GM21390 (cell line): ENCODE measurements at regions not wholly inside any gene's neighbourhood (a gene's known extent, or its start where the extent isn't known, plus 50 kb on each side); places are given as distances from the start of the nearest gene placed in this dataset.
"Not testable (repeated sequence)": the region's sequence is repeated elsewhere in the genome, so short reads cannot be mapped to it uniquely, and the experiment has no call there.

Source experiments
- ATAC-seq: cut with Tn5 transposase; IDR thresholded peaks from one replicate; pipeline ENCODE4 v1.9.1; 2021; ENCODE audit not compliant: unreplicated experiment

DNA sequence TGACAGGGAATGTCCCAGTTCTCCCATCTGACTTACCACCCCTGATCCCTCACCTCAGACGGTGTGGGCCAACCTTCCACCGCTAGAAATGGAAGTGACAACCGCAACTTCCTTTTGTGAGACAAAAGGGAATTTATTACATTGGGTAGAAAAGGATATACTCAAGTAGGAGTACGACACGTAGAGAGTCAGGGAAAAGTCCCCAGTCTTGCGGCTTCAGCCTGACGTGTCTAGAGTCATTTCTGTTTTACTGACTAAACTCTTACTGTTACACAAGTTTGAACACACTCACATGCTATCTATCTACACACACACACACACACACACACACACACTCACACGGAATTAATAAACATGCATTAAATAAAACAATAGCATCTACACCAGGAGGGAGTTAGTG lies 178.9 kb downstream of the COPRS start:
- no peak for ATAC-seq

DNA sequence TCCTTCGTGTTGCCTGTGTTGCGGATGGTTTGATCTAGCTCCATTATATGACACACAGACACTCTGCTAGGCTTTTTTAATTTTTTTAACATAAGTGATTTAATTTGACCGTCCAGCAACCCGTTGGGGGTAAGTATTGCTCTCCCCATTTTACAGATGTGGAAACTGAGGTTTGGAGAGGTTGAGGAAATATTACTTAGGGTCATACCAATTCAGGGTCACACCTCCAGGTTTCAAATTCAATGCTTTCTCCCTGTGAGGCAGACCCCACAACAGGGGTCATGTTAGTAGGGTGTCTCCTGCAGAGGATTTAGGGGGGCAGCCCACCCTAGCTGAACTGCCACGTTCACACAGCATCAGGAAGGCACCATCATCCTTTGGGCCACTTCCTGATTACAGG lies 179.4 kb downstream of the COPRS start:
- no peak for ATAC-seq

DNA sequence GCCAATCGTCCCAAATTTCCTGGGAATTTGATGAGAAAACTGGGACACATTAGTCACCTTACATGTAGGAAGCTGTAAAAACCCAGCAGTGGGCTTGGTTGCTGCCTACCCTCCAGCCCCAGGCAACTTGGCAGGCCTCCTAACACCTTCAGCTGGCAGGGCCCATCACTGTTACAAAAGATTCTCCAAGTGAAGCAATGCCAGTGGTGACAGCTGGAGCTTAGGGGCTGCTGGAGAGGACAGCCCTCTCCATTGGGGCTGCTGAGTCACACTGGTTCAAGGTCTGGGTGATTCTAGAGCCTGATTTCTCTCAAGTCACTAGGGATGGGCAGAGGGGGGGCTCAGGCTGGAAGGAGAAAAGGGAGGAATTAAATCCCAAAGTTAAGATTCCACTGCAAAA lies 180.6 kb downstream of the COPRS start:
- no peak for ATAC-seq

DNA sequence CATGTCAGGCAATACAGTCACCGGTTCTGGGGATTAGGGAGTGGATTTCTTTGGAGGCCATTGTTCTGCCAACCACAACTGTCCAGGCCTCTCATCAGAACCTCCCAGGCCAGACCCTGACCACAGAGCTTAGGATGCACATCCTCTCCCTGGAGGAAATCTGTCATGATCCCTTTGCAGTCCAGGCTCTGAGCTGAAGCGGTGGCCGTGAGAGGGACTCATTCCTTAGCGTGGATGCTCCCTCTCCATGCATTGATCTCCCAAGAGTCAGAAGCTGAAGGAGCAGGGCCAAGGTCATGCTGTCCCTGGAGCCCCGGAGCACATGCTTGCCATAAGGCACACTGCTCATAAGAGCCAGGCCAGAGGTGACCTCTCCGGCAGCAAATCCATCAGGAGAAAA lies 181.4 kb downstream of the COPRS start:
- no peak for ATAC-seq

DNA sequence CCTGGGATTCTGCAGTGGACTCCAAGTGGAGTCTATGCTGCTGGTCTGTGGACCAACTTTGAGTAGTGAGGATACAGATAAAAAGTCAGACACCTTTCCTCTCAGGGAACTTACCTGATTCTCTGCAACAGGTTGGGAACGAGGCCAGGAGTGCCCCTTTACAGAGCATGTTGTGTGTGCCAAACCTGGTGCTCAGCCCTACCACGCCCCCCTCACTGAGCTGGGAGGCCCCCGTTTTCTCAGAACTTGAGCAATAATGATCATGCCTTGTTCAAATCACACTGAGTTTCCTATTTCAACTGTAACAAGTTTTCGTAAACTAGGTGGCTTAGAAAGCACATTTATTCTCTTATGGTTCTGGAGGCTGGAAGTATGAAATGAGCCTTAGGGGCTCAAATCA lies 182.0 kb downstream of the COPRS start:
- ATAC-seq: no peak

DNA sequence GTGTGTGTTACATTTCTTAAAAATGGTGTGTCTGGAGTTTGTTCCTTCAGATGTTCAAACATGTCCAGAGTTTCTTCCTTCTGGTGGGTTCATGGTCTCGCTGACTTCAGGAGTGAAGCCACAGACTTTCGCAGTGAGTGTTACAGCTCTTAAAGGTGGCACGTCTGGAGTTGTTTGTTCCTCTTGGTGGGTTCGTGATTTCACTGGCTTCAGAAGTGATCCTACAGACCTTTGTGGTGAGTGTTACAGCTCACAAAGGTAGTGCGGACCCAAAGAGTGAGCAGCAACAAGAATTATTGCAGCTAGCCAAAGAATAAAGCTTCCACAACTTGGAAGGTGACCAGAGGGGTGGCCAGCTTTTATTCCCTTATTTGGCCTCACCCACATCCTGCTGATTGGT lies 183.7 kb downstream of the COPRS start:
- ATAC-seq: not testable (repeated sequence)

DNA sequence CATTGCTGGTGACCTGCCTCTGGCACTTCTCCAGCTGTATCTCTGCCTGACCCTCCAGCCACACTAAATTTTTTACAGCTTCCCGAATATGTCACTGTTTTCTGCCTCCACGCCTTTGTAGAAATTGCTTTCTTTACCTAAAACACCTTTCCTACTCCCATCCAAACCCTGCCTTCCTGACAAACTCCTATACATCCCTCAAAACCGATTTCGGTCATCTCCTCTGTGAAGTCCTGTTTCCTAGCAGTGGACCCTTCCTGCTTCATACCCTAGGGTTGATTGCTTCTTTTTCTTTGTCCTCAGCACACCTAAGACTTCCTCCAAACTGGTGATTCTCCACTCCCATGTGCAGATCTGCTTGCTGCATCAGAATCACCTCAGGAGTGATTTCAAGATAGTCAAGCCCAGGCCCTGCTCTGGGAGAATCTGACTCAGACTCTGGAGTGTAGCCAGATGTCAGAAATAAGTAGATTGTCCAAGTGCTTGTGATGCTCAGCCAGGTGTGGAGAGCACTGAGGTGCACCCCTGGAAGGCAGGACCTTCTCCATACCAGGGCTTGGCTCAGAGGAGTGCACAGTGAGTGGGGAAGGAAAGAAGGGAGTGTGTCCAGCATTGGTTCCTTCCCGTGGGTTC lies 184.2 kb downstream of the COPRS start:
- no peak for ATAC-seq

DNA sequence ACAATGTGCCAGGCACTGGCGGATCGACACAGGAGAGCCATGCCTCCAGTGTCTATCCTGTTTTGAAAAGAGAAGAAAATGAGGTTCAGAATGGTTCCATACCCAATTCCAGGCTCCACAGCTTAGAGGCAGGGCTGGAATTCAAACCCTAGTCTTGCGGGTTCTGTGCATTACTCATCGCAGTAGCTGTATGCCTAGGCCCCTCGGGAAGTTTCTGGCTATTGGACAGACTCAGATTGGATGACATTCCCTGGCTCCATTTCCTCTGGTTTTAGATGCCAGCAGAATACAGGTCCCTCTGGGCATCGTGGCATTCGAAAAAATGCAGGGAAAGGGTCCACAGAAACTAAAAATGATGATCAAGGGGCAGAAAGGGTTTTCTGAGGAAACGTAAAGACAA lies 184.7 kb downstream of the COPRS start:
- no peak for ATAC-seq

DNA sequence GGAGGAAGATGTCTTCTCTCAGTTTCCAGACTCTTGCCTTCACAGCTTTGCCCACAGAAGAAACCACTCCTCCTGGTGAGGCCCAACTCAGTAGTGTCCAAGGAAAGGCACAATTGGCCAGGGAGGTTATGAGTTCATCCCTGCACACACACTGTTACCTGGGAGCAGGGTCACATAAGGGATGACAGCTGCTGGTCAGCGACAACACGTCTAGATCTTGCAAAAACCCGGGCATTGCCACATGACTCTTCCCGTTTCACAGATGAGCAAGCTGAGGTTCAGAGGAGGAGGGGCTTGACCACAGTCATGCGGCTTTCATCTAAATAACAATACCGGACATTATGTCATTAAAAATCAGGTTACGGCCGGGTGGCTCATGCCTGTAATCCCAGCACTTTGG lies 186.0 kb downstream of the COPRS start:
- no peak for ATAC-seq

DNA sequence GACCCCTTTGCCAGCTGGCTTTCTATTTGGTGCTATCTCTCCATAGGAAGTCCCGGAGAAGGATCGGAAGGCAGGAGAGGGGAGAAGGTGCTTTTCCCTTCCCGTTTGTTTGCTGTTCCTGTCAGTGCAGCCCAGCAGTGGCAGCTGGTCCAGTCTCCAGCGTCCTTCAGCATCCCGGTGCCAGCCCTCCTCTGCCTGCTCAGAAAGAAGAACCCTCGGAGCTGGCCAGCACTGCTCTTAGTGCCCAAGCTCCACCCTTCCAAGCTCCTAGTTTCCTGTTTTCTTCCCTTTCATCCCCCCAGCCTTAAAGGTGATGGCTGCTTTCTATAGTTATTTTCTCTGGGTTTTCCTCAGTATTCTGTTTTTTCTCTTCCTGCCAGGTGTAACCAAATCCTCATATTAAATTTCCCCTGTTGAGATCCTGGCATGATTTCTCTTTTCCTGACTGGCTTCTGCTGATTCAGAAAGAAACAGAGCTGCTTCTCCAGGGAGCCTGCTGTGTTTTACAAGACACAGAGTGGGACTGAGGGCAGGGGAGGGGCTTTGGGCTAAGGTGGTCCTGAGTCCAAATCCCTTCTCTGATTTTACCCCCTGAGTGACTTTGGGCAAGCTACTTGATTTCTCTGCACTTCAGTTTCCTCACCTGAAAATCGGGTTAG lies 186.8 kb downstream of the COPRS start:
- no peak for ATAC-seq

DNA sequence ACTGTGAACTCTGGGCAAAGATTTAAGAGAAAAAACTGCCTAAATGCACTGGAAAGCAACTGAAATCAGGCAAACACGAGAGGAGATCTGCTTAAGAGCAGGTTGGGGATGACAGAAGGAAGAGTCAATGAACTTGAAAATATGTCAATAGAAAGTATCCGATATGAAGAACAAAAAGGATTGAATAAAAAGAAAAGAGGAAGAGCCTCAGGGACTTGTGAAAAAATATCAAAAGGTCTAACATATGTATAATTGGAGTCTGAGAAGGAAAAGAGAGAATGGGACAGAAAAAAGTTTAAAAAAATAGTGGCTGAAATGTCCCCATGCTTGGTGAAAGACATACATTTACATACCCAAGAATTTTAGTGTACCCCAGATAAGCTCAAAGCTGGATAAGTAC lies 195.5 kb downstream of the COPRS start:
- ATAC-seq: no peak

DNA sequence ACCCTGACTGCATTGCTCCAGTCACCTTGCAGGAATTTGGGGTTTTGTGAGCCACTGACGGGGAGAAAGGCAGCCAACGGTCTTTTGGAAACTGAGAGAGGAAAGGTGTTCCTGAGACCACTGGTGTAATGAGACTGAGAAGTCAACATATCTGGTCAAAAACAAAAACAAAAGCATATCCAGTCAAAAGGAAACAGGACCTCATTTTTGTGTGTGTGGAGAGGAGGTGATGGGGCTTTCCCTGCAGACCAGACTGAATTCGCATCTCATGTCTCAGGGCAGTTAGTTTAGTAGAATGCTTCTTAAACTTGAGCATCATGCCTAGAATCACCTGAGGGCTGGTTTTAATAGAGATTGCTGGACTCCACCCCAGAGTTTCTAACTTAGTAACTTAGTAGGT lies 198.4 kb downstream of the COPRS start:
- no peak for ATAC-seq

DNA sequence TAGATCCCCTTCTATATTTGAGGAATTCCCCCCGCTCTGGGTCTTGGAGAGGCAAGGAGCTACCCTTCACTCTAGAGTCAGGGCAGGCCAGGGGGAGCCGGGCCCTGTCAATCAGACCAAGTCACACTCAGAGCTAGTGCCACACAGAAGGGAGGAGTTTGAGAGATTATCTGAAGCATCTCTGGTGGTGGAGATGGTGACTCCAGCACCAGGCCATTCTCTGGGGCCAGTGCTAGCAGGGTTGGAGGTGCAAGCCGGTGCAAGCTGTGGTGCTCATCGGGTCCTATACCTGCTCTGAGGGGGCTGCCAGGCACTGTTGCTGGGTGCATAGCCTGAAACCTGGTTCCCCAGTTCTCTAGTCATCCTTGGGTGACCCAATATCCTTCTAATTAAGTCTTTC lies 201.2 kb downstream of the COPRS start:
- ATAC-seq: no peak

DNA sequence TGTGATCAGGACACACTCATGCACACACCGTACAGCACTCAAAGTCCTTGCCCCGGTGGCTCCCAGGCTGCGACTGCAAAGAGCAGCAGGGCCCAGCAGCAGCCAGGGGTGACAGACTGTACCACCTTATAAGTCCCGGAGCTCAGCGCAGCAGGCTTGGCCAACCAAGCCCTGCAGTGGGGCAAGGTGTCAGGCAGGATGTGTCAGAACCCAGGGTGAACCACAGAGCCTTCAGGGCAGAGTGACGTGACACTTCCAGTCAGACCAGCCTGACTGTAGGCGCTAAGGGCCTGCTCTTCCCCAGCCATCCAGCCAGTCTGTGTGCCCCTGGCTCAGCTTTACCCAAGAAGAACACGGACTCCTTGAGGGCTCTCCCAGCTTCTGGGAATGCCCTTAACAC lies 204.1 kb downstream of the COPRS start:
- ATAC-seq: no peak

DNA sequence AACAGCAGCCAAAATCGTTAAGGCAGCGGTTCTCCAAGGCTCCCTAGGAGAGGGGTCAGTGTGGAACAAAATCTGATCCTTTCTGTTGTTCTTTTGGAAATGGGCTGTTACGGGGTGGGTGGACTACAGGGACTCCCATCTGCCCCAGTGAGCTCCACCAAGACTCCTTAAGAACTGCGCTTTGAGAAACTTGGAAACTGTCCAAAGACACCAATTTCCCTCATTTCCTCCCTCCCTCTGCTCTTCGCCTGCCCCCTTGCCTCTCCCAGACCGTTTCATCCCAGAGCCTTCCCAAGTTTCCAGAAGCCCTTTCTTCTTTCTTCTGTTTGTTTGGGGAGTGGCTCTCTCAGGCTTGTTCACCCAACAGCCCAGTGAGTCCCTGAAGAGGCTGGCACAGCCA lies 205.4 kb downstream of the COPRS start:
- no peak for ATAC-seq

DNA sequence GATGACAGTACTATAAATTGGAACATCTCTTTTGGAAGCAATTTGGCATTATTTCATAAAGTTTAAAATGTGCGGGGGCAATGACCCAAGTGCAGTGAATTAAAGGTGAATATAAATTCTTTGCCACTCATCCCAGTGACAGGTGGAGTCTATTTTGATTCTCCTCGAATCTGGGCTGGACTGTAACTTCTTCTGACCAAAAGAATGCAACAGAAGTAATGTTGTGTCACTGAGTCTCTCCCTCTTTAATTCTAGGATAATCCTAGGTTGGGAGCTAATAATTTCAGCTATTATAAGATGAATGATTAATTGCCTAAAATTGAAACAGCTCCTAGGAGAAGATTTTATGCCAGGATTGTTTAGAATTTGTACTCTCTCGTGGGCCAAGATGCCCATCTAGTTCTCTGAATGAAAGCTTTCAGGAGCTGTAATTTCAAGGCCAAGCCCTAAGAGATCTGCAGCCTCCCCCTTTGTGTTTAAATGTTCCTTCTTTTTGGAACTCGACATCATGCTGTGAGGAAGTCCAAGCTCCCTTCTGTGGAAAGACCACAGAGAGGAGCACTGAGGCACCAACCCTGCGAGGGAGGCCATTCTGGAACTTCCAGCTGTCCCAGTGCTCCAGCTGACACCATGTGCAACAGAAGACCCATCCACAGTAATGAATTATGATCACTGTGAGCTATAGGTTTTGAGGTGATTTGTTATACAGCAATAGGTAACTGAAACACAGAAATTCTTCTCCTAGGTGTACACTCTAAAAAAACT lies 208.1 kb downstream of the COPRS start:
- ATAC-seq: no peak

DNA sequence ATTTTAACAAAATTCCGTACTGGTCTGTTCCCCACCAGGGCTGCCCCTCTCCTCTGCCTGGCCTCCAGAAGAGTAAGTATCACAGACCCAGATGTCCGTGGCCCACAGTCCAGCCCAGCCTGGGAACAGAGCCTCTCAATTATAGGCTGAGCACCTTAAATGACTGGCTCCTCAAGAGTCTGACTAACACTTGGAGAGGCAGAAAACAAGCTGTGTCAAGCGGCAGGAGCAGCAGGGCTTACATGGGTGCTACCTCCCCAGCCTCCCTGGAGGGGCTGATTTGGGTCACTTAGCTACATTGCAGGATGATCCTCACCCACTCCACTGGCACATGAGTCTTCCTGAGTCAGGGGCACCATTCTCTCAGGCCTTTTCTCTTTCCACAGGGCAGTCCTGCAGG lies 209.7 kb downstream of the COPRS start:
- ATAC-seq: no peak

DNA sequence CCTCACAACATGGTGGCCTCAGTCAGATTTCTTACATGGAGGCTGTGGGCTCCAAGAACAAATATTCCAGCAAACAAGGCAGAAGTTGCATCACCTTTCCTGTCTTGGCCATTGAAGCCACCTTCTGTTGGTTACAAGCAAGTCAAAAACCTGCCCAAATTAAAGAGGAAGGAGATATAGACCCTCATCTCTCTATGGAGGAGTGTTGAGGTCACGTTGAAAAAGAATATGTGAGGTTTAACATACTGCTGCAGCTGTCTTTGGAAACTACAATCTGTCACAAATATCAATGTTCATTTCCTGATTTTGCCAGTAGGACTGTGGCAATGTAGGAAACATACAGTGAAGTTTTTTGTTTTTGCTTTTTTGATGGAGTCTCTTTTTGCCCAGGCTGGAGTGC lies 211.4 kb downstream of the COPRS start:
- no peak for ATAC-seq

DNA sequence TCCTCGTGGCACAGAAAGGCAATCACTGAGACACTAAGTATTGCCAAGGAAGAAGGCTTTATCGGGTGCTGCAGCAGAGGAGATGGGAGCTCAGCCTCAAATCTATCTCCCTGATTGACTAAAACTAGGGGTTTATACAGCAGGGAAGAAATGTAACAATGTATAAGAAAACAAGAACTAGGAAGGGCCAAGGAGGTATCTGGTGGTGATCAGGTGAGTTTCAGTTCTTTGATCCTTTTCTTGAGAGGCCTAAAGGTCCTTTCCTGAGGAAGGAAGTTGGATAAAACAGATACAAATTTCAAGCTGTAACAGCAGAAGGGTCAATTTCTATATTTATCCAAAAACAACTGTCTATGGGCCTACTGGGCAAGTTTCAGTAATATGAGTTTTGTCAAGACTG lies 212.4 kb downstream of the COPRS start:
- ATAC-seq: no peak

DNA sequence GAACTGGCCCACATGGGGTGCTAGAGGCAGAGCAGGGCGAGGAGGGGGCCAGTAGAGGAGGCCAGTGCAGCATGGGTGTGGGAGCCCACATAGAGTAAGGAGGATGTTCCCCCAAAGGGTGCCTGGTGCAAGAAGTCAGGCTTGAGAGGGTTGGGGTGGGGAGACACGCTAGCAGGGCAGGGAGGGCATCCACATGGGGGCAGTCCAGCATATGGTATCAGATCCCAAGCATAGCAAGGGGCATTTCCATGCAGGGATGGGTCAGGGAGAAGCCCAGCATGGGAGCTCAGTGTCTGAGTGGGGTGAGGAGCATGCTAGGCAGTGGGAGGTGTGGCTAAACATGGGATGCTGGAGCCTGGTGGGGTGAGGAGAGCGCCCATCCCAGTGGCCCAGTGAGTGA lies 213.7 kb downstream of the COPRS start:
- no peak for ATAC-seq

DNA sequence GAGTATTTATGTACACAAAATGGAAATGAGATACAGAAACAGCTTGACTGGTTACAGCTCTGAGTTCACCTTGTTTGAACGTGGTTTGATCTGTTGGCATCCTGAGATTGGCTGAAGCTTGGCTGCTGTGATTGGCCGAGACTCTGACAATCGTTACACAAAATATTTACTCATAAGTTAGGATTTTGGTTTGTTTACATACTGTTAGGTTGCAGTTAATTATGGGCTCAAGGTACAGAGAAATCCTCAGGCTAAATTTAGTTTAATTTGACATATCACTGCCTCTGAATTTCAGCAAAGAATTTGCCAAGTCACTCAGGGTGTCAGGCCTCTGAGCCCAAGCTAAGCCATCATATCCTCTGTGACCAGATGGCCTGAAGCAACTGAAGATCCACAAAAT lies 227.3 kb downstream of the COPRS start:
- no peak for ATAC-seq

DNA sequence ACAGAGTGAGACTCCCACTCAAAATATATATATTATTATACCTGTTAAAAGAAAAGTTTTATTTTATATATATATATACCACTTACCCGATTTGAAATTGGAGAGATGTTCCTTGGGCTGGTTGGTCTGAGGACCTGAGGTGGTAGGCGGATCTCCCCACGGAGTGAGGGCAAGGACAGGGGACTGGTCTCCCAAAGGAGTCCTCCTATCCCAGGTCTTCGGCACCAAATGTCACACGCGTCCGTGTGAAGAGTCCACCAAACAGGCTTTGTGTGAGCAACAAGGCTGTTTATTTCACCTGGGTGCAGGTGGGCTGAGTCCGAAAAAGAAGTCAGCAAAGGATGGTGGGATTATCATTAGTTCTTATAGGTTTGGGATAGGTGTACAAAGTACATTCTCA lies 228.2 kb downstream of the COPRS start:
- ATAC-seq: not testable (repeated sequence)
